H1 (cell line): ENCODE measurements at regions not wholly inside any gene's neighbourhood (a gene's known extent, or its start where the extent isn't known, plus 50 kb on each side); places are given as distances from the start of the nearest gene placed in this dataset.

ENCODE experiments used
- CTCF ChIP-seq, 3 experiments: IDR thresholded peaks; 1 replicate in 2 of 3; 2 replicates in 1 of 3; pipeline versions ENCODE4 v1.5.1 to v1.6.1; 2011; ENCODE audit warnings: low read length in 3 of 3, mild to moderate bottlenecking in 3 of 3, inconsistent platforms in 2 of 3, low read depth in 1 of 3, moderate library complexity in 1 of 3; ENCODE audit not compliant: insufficient read depth in 1 of 3; ENCODE audit errors: control extremely low read depth in 1 of 3
- GABPA ChIP-seq: IDR thresholded peaks from 2 replicates; pipeline ENCODE4 v1.6.1; 2011; ENCODE audit warnings: mild to moderate bottlenecking, low read length, moderate library complexity, borderline replicate concordance; ENCODE audit not compliant: insufficient read depth
- HDAC6 ChIP-seq: IDR thresholded peaks from one replicate; pipeline ENCODE4 v1.7.1; 2012; ENCODE audit warnings: low read depth, mild to moderate bottlenecking, inconsistent platforms, low read length, moderate library complexity
- JUN ChIP-seq: IDR thresholded peaks from 2 replicates; pipeline ENCODE4 v1.6.1; 2011; ENCODE audit warnings: low read depth, mild to moderate bottlenecking, improper control_type of control experiment, low read length
- PHF8 ChIP-seq: fragments of 200-600 bp; sonication (generic); conservative IDR thresholded peaks from 2 replicates; pipeline ENCODE4 v1.7.1; 2012; ENCODE audit warnings: low read depth, mild to moderate bottlenecking, inconsistent platforms, low read length, moderate library complexity
- POLR2A ChIP-seq, 2 experiments: IDR thresholded peaks; 1 replicate in 1 of 2; 2 replicates in 1 of 2; pipeline ENCODE4 v1.6.1; 2011; ENCODE audit warnings: low read depth in 2 of 2, low read length in 2 of 2, mild to moderate bottlenecking in 2 of 2; ENCODE audit errors: control extremely low read depth in 1 of 2
- POLR2AphosphoS5 ChIP-seq: IDR thresholded peaks from 2 replicates; pipeline ENCODE4 v1.6.1; 2011; ENCODE audit warnings: low read depth, low read length
- SRF ChIP-seq: IDR thresholded peaks from 2 replicates; pipeline ENCODE4 v1.6.1; 2011; ENCODE audit warnings: mild to moderate bottlenecking, low read depth, low read length, moderate library complexity
- TAF1 ChIP-seq: IDR thresholded peaks from 2 replicates; pipeline ENCODE4 v1.6.1; 2011; ENCODE audit warnings: mild to moderate bottlenecking, low read depth, low read length
- TCF12 ChIP-seq: IDR thresholded peaks from 2 replicates; pipeline ENCODE4 v1.6.1; 2011; ENCODE audit warnings: low read depth, mild to moderate bottlenecking, low read length

DNA sequence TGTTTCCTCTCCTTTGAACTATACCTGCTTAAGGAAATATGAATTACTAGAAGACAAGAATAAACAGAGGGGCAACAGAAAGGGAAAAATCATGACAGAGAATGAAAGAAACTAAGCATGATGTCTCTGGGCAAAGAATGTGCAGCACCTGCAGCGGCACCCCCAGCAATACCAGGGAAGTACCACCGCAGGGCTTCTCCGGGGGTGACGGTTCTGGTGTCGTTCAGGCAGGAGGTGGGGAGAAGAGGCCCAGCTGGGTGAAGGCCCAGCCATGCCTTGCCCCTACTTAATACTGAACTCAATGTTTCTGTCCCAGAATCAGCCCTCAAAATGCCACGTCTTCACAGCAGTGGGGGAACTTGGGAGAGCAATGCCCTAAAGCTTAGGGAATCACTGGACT, 337.6 kb downstream of the CDC14C start:
- TF ChIP-seq TCF12: no peak
- no peak for TF ChIP-seq JUN
- no peak for TF ChIP-seq CTCF (IDR thresholded peaks at IDR 0.05; ENCODE audit: control extremely low read depth in 1 of 3, insufficient read depth in 1 of 3, low read depth in 1 of 3, low read length in 3 of 3)
- no peak for TF ChIP-seq POLR2AphosphoS5
- no peak for TF ChIP-seq SRF
- no peak for TF ChIP-seq GABPA
- TF ChIP-seq PHF8: no peak
- no peak for TF ChIP-seq POLR2A (IDR thresholded peaks at IDR 0.05; ENCODE audit: control extremely low read depth in 1 of 2, low read depth in 2 of 2, low read length in 2 of 2)
- no peak for TF ChIP-seq HDAC6
- no peak for TF ChIP-seq TAF1
